SW480 (cell line): ENCODE measurements at regions not wholly inside any gene's neighbourhood (a gene's known extent, or its start where the extent isn't known, plus 50 kb on each side); places are given as distances from the start of the nearest gene placed in this dataset.
A peak's percentile ranks its signal among the peaks of the same experiment; 100 is the strongest.

Experiments
- DNase-seq: peaks from one replicate; pipeline ENCODE4 v3.0.0-alpha.2; 2016; ENCODE audit warnings: low spot score

- DNase-seq, result no peak
Measured at GRCh38 chr14:106813477-106813823, 1287.1 kb downstream of the TMEM121 start.

- no peak for DNase-seq
Measured at GRCh38 chr14:106820119-106820518, 1293.7 kb downstream of the TMEM121 start.

- DNase-seq, result no peak
Measured at GRCh38 chr14:106821119-106821518, 1294.7 kb downstream of the TMEM121 start.

GRCh38 chr14:106822905-106823304, 1296.5 kb downstream of the TMEM121 start:
- no peak for DNase-seq

GRCh38 chr14:106823552-106823951, 1297.2 kb downstream of the TMEM121 start:
- DNase-seq, result no peak

- DNase-seq, result peak; percentile 71
Measured at GRCh38 chr14:106826833-106827369, 1300.5 kb downstream of the TMEM121 start.

GRCh38 chr14:106831322-106831720, 1304.9 kb downstream of the TMEM121 start:
- DNase-seq, result no peak

- DNase-seq, result no peak
Measured at GRCh38 chr14:106837870-106838269, 1311.5 kb downstream of the TMEM121 start.

GRCh38 chr14:106838991-106839769, 1312.8 kb downstream of the TMEM121 start:
- DNase-seq, result no peak

GRCh38 chr14:106840258-106840657, 1313.9 kb downstream of the TMEM121 start:
- DNase-seq, result peak; percentile 27

GRCh38 chr14:106840991-106841390, 1314.6 kb downstream of the TMEM121 start:
- peak; percentile 10 for DNase-seq

GRCh38 chr14:106841701-106842100, 1315.3 kb downstream of the TMEM121 start:
- DNase-seq, result no peak

GRCh38 chr14:106842687-106843086, 1316.3 kb downstream of the TMEM121 start:
- DNase-seq, result peak; percentile 53

- peak; percentile 45 for DNase-seq
Measured at GRCh38 chr14:106843386-106843785, 1317.0 kb downstream of the TMEM121 start.

- DNase-seq, result peak; percentile 71
Measured at GRCh38 chr14:106843951-106844483, 1317.6 kb downstream of the TMEM121 start.

- DNase-seq, result peak; percentile 89
Measured at GRCh38 chr14:106844608-106845285, 1318.4 kb downstream of the TMEM121 start.

GRCh38 chr14:106845286-106846087, 1319.1 kb downstream of the TMEM121 start:
- DNase-seq, result peak; percentile 98

GRCh38 chr14:106846218-106846617, 1319.8 kb downstream of the TMEM121 start:
- peak; percentile 41 for DNase-seq

- peak; percentile 88 for DNase-seq
Measured at GRCh38 chr14:106848330-106849121, 1322.1 kb downstream of the TMEM121 start.

GRCh38 chr14:106850913-106851825, 1324.8 kb downstream of the TMEM121 start:
- peak; percentile 84 for DNase-seq
